Duodenal mucosa (tissue), 2 donors: ENCODE measurements at regions not wholly inside any gene's neighbourhood (a gene's known extent, or its start where the extent isn't known, plus 50 kb on each side); places are given as distances from the start of the nearest gene placed in this dataset.

ENCODE experiments used
- H3K27ac ChIP-seq: one replicate; pipeline ENCODE4 v1.7.0; 2013; ENCODE audit warnings: low read depth, low read length
- H3K27me3 ChIP-seq, 2 donors: one replicate each; pipeline ENCODE4 v1.7.0; 2013; ENCODE audit warnings: low read length in 2 of 2, control low read depth in 1 of 2; ENCODE audit not compliant: insufficient read depth in 2 of 2, control insufficient read depth in 1 of 2
- H3K36me3 ChIP-seq, 2 donors: one replicate each; pipeline ENCODE4 v1.7.0; 2013; ENCODE audit warnings: low read length in 2 of 2, control low read depth in 1 of 2; ENCODE audit not compliant: insufficient read depth in 2 of 2, control insufficient read depth in 1 of 2
- H3K4me1 ChIP-seq, 2 donors: one replicate each; pipeline ENCODE4 v1.7.0; 2013; ENCODE audit warnings: low read length in 2 of 2, control low read depth in 1 of 2; ENCODE audit not compliant: insufficient read depth in 2 of 2, control insufficient read depth in 1 of 2
- H3K4me3 ChIP-seq, 2 donors: one replicate each; pipeline ENCODE4 v1.7.0; 2013; ENCODE audit warnings: low read length in 2 of 2, low read depth in 1 of 2
- H3K9ac ChIP-seq, 2 donors: one replicate each; pipeline ENCODE4 v1.7.0; 2013; ENCODE audit warnings: low read length in 2 of 2, low read depth in 1 of 2
- H3K9me3 ChIP-seq, 2 donors: one replicate each; pipeline ENCODE4 v1.7.0; 2013; ENCODE audit warnings: low read length in 2 of 2, control low read depth in 1 of 2; ENCODE audit not compliant: control insufficient read depth in 1 of 2

DNA sequence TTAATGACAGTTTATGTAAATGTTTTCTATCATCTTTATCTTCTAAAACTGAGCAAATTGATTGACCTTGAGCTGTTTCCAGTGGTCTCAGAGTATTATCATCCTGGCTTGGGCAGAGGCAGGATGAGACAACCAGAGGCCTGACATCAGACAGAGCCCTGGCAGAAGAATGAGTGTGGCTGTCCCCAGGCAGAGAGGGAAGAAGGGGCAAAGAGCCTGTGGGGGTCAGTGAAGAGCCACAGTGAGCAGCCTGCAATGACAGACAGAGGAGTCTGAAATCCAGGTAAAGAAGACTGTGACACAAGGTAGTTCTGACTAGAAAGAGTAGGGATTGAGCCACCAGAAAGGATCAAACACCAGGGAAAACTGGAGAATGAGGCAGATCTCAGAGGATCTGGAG, 182.4 kb upstream of the ARSJ start:
- no peak overlapping the region for H3K4me3 ChIP-seq
- no peaks in the 10 kb centered on the region for H3K9me3 ChIP-seq
- no peak overlapping the region for H3K9ac ChIP-seq
- no peaks in the 10 kb centered on the region for H3K36me3 ChIP-seq
- H3K4me1 ChIP-seq = no peaks in the 10 kb centered on the region
- H3K27me3 ChIP-seq = no peaks in the 10 kb centered on the region
- H3K27ac ChIP-seq = no peak overlapping the region

- H3K27ac ChIP-seq = no peak overlapping the region
- no peaks in the 10 kb centered on the region for H3K27me3 ChIP-seq
These were observed 183.6 kb upstream of the ARSJ start for GRCh38 chr4:114163051-114163450.

GRCh38 chr4:114173968-114174367, 194.5 kb upstream of the ARSJ start:
- Histone ChIP-seq H3K9me3 (no peaks in the 10 kb centered on the region), H3K27me3 (no peaks in the 10 kb centered on the region), H3K27ac (no peak overlapping the region), H3K36me3 (no peaks in the 10 kb centered on the region), H3K4me3 (no peak overlapping the region), H3K9ac (no peak overlapping the region), H3K4me1 (no peaks in the 10 kb centered on the region)

More at GRCh38 chr4:114163051-114163450, 183.6 kb upstream of the ARSJ start:
- Histone ChIP-seq H3K4me3 (no peak overlapping the region), H3K4me1 (no peaks in the 10 kb centered on the region), H3K9me3 (no peaks in the 10 kb centered on the region), H3K9ac (no peak overlapping the region), H3K36me3 (no peaks in the 10 kb centered on the region)

GRCh38 chr4:114177628-114178027, 198.2 kb upstream of the ARSJ start:
- Histone ChIP-seq H3K4me1 (no peaks in the 10 kb centered on the region), H3K27ac (no peak overlapping the region), H3K9me3 (no peaks in the 10 kb centered on the region), H3K36me3 (no peaks in the 10 kb centered on the region), H3K4me3 (no peak overlapping the region), H3K9ac (no peak overlapping the region), H3K27me3 (no peaks in the 10 kb centered on the region)

- H3K9ac ChIP-seq = no peak overlapping the region
- H3K36me3 ChIP-seq = no peaks in the 10 kb centered on the region
- H3K9me3 ChIP-seq = no peaks in the 10 kb centered on the region
- H3K4me1 ChIP-seq = no peaks in the 10 kb centered on the region
- no peaks in the 10 kb centered on the region for H3K27me3 ChIP-seq
- H3K27ac ChIP-seq = no peak overlapping the region
- H3K4me3 ChIP-seq = no peak overlapping the region
These were observed 198.9 kb upstream of the ARSJ start for GRCh38 chr4:114178392-114178791.

DNA sequence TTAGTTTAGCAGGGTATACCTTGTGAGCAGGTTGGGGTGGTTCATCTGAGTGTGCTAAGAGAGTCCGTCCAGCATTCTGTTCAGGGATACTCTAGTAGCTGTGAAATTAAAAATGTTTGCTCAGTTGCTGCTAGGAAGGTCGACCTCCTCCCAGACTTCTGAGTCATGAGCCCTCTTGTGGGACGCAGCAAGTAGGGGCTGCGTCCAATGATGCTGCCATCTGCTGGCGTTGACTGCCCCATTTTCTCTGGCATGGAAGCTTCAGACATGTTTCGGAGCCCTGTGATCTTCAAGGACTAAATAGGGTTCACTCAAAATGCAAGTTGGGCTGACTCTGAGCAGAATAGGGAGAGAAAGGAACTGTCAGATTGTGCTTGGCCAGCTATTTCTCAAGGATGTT, 201.0 kb upstream of the ARSJ start:
- no peak overlapping the region for H3K27ac ChIP-seq
- no peaks in the 10 kb centered on the region for H3K9me3 ChIP-seq
- no peaks in the 10 kb centered on the region for H3K36me3 ChIP-seq
- H3K4me3 ChIP-seq = no peak overlapping the region
- H3K4me1 ChIP-seq = no peaks in the 10 kb centered on the region
- H3K27me3 ChIP-seq = no peaks in the 10 kb centered on the region
- H3K9ac ChIP-seq = no peak overlapping the region

- Histone ChIP-seq H3K9me3 (no peaks in the 10 kb centered on the region), H3K9ac (no peak overlapping the region), H3K36me3 (no peaks in the 10 kb centered on the region), H3K4me3 (no peak overlapping the region), H3K27me3 (no peaks in the 10 kb centered on the region), H3K4me1 (no peaks in the 10 kb centered on the region), H3K27ac (no peak overlapping the region)
These were observed 205.5 kb upstream of the ARSJ start for GRCh38 chr4:114184901-114185300.

- Histone ChIP-seq H3K9me3 (no peaks in the 10 kb centered on the region), H3K27me3 (no peaks in the 10 kb centered on the region), H3K9ac (no peak overlapping the region), H3K4me1 (no peaks in the 10 kb centered on the region), H3K36me3 (no peaks in the 10 kb centered on the region), H3K4me3 (no peak overlapping the region), H3K27ac (no peak overlapping the region)
These were observed 208.1 kb upstream of the ARSJ start for GRCh38 chr4:114187592-114187991.

GRCh38 chr4:114191496-114191895, 212.0 kb upstream of the ARSJ start:
- no peaks in the 10 kb centered on the region for H3K27me3 ChIP-seq
- H3K4me3 ChIP-seq = no peak overlapping the region
- H3K4me1 ChIP-seq = no peaks in the 10 kb centered on the region
- no peaks in the 10 kb centered on the region for H3K36me3 ChIP-seq
- H3K9me3 ChIP-seq = no peaks in the 10 kb centered on the region
- H3K9ac ChIP-seq = no peak overlapping the region
- no peak overlapping the region for H3K27ac ChIP-seq

DNA sequence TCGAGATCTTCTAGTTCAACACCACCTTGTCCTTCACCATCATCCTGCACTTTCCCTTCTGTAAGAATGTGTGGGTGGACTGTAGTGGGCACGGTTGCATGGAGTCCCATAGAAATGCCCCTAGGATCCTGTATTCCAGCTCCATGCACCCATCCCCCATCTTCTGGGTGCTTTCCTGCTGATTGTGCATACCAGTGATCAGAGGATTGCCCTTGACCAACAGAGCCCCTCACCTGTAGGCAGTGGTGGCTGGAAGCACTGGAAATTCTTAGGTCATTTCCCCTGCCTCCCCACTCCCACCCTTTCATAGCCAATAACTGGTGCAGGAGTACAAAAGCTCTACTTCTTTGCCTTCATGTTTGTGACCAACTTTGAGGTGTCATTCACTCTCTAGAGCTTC, 213.4 kb upstream of the ARSJ start:
- H3K27me3 ChIP-seq = no peaks in the 10 kb centered on the region
- no peaks in the 10 kb centered on the region for H3K9me3 ChIP-seq
- H3K4me1 ChIP-seq = no peaks in the 10 kb centered on the region
- no peak overlapping the region for H3K27ac ChIP-seq
- H3K36me3 ChIP-seq = no peaks in the 10 kb centered on the region
- no peak overlapping the region for H3K9ac ChIP-seq
- no peak overlapping the region for H3K4me3 ChIP-seq
